ENCODE measurements at regions not wholly inside any gene's neighbourhood (a gene's known extent, or its start where the extent isn't known, plus 50 kb on each side); places are given as distances from the start of the nearest gene placed in this dataset.

DNA sequence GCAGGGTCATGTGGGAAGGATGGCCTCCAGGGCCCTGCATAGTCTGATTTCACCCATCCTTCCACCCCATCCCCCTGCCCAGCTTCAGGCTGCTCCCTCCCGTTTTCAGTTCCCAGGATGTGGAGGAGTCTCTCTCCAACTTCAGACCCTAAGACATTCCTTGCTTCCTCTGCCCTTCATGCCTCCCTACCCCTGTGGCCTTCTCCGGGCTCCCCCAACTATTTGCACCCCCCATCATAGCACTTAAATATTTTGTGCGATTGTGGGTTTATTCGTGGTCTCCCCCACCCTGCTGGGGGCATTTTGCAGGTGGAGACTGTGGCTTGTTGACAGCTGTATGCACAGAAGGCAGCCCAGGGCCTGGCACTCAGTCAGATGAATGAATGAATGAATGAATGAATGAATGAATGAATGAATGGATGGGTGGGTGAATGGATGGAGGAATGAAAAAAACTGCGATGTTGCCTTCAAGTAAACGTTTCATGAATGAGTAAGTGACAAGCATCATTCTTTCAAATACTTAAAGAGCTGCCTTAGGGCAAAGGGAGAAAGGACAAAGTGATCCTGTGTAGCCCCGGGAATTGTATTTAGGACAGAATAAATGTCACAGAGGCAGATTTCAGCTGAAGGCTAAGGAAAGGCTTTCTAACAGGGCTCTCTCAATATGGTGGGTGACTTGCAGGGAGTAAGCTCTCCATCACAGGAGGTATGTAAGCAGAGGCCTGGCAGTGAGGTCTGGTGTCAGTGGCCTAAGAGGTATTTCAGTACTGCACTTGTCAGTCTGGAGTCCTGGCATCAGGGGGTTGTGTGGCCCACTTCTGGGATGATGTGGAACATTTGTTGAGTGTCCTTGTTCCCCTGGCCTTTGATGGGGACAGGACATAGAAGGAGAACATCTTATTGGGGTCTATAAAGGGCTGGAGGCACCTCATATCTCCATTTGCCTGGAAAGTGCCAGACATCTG lies 156.4 kb downstream of the PTPRU start:
- DNase-seq (ENCODE audit: low read depth, low spot score) (no peak), FAIRE-seq (no peak)
- no peak overlapping the region for H2AFZ ChIP-seq (ENCODE audit: control insufficient read depth, low read length)
- no peaks in the 10 kb centered on the region for H3K9me3 ChIP-seq (ENCODE audit: control insufficient read depth, low read depth, low read length)
- H3K27ac ChIP-seq (ENCODE audit: control insufficient read depth, insufficient read depth, low read length), result no peak overlapping the region
- TF ChIP-seq, protein P1, sequence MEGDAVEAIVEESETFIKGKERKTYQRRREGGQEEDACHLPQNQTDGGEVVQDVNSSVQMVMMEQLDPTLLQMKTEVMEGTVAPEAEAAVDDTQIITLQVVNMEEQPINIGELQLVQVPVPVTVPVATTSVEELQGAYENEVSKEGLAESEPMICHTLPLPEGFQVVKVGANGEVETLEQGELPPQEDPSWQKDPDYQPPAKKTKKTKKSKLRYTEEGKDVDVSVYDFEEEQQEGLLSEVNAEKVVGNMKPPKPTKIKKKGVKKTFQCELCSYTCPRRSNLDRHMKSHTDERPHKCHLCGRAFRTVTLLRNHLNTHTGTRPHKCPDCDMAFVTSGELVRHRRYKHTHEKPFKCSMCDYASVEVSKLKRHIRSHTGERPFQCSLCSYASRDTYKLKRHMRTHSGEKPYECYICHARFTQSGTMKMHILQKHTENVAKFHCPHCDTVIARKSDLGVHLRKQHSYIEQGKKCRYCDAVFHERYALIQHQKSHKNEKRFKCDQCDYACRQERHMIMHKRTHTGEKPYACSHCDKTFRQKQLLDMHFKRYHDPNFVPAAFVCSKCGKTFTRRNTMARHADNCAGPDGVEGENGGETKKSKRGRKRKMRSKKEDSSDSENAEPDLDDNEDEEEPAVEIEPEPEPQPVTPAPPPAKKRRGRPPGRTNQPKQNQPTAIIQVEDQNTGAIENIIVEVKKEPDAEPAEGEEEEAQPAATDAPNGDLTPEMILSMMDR (optimal IDR thresholded peaks at IDR 0.05 in 1 of 3, IDR thresholded peaks at IDR 0.05 in 1 of 3, conservative IDR thresholded peaks at IDR 0.05 in 1 of 3; ENCODE audit: extremely low read depth in 1 of 3, insufficient read depth in 2 of 3, low read length in 3 of 3), result no peak
- no peak for TF ChIP-seq EZH2 (IDR thresholded peaks at IDR 0.05; ENCODE audit: low read length)
- no peaks in the 10 kb centered on the region for H3K9me1 ChIP-seq (ENCODE audit: control insufficient read depth, extremely low read depth, insufficient read depth, low read length)
- no peak overlapping the region for H3K4me3 ChIP-seq (ENCODE audit: control insufficient read depth in 2 of 3, extremely low read depth in 1 of 3, insufficient read depth in 2 of 3, low read depth in 1 of 3, low read length in 3 of 3)
- H3K27me3 ChIP-seq (ENCODE audit: control insufficient read depth, extremely low read depth, insufficient read depth, low read length), result peaks cover 17% of the 10 kb centered on the region
- dilution Hi-C loops (cut with MboI; ENCODE audit: extremely low pct_ligation_motif_present, low sequenced_read_pairs), result no loop called here
- H3K4me1 ChIP-seq (ENCODE audit: control insufficient read depth, extremely low read depth, insufficient read depth, low read length), result no peaks in the 10 kb centered on the region
- H3K4me2 ChIP-seq (ENCODE audit: control insufficient read depth, extremely low read depth, insufficient read depth, low read depth, low read length), result no peak overlapping the region
- no peaks in the 10 kb centered on the region for H3K79me2 ChIP-seq (ENCODE audit: control insufficient read depth, insufficient read depth, low read length)
- H3K9ac ChIP-seq (ENCODE audit: control insufficient read depth, extremely low read depth, insufficient read depth, low read length), result no peak overlapping the region
- no peaks in the 10 kb centered on the region for H3K36me3 ChIP-seq (ENCODE audit: control insufficient read depth in 2 of 2, extremely low read depth in 1 of 2, insufficient read depth in 2 of 2, low read length in 2 of 2)
- no peaks in the 10 kb centered on the region for H4K20me1 ChIP-seq (ENCODE audit: control insufficient read depth, extremely low read depth, insufficient read depth, low read length)

DNA sequence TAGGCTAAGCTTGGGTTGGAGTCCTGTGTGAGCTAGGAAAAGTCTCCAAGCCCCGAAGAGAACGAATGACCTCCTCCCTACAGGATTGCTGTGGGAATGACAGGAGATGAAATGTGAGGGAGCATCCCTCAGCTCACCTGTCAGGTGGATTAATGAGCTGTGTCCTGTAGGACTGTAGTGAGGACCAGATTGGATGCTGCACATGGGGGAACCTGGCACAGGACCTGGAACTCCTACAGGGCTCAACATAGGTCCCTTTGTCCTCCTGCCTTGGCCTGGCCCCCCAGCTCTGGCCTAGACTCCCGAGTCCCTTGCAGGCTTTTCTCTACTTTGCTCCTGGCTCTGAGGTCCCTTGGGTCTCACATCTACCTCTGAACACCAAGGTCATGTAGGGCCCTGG lies 155.7 kb downstream of the PTPRU start:
- DNase-seq (ENCODE audit: low read depth, low spot score), result no peak
- Histone ChIP-seq H3K9ac (ENCODE audit: control insufficient read depth, extremely low read depth, insufficient read depth, low read length) (no peak overlapping the region), H2AFZ (ENCODE audit: control insufficient read depth, low read length) (no peak overlapping the region), H3K4me2 (ENCODE audit: control insufficient read depth, extremely low read depth, insufficient read depth, low read depth, low read length) (no peak overlapping the region), H3K9me1 (ENCODE audit: control insufficient read depth, extremely low read depth, insufficient read depth, low read length) (no peaks in the 10 kb centered on the region), H3K4me1 (ENCODE audit: control insufficient read depth, extremely low read depth, insufficient read depth, low read length) (no peaks in the 10 kb centered on the region), H4K20me1 (ENCODE audit: control insufficient read depth, extremely low read depth, insufficient read depth, low read length) (no peaks in the 10 kb centered on the region), H3K4me3 (ENCODE audit: control insufficient read depth in 2 of 3, extremely low read depth in 1 of 3, insufficient read depth in 2 of 3, low read depth in 1 of 3, low read length in 3 of 3) (no peak overlapping the region), H3K9me3 (ENCODE audit: control insufficient read depth, low read depth, low read length) (no peaks in the 10 kb centered on the region), H3K27ac (ENCODE audit: control insufficient read depth, insufficient read depth, low read length) (no peak overlapping the region), H3K27me3 (ENCODE audit: control insufficient read depth, extremely low read depth, insufficient read depth, low read length) (peaks cover 17% of the 10 kb centered on the region), H3K36me3 (ENCODE audit: control insufficient read depth in 2 of 2, extremely low read depth in 1 of 2, insufficient read depth in 2 of 2, low read length in 2 of 2) (no peaks in the 10 kb centered on the region), H3K79me2 (ENCODE audit: control insufficient read depth, insufficient read depth, low read length) (no peaks in the 10 kb centered on the region)
- dilution Hi-C loops (cut with MboI; ENCODE audit: extremely low pct_ligation_motif_present, low sequenced_read_pairs), result no loop called here
- TF ChIP-seq EZH2 (IDR thresholded peaks at IDR 0.05; ENCODE audit: low read length), result no peak
- TF ChIP-seq, protein P1 (optimal IDR thresholded peaks at IDR 0.05 in 1 of 3, IDR thresholded peaks at IDR 0.05 in 1 of 3, conservative IDR thresholded peaks at IDR 0.05 in 1 of 3; ENCODE audit: extremely low read depth in 1 of 3, insufficient read depth in 2 of 3, low read length in 3 of 3), result no peak
- FAIRE-seq, result no peak

All from keratinocyte (primary cell).